ENCODE measurements at regions not wholly inside any gene's neighbourhood (a gene's known extent, or its start where the extent isn't known, plus 50 kb on each side); places are given as distances from the start of the nearest gene placed in this dataset.

GRCh38 chr15:69577397-69577796, 124.8 kb downstream of the RPLP1 start:
- no peak for DNase-seq (ENCODE audit: low spot score)

GRCh38 chr15:69578252-69578651, 125.6 kb downstream of the RPLP1 start:
- no peak for DNase-seq (ENCODE audit: low spot score)

GRCh38 chr15:69578787-69579583, 126.4 kb downstream of the RPLP1 start:
- no peak for DNase-seq (ENCODE audit: low spot score)

- DNase-seq (ENCODE audit: low spot score), result no peak
Observed at GRCh38 chr15:69579950-69580618, 127.5 kb downstream of the RPLP1 start.

GRCh38 chr15:69583626-69584025, 131.0 kb downstream of the RPLP1 start:
- DNase-seq (ENCODE audit: low spot score), result peak; percentile 22

- DNase-seq (ENCODE audit: low spot score), result no peak
Observed at GRCh38 chr15:69585937-69586336, 133.3 kb downstream of the RPLP1 start.

GRCh38 chr15:69586721-69587120, 134.1 kb downstream of the RPLP1 start:
- no peak for DNase-seq (ENCODE audit: low spot score)

- no peak for DNase-seq (ENCODE audit: low spot score)
Observed at GRCh38 chr15:69587723-69588426, 135.3 kb downstream of the RPLP1 start.

GRCh38 chr15:69590201-69590710, 137.6 kb downstream of the RPLP1 start:
- DNase-seq (ENCODE audit: low spot score), result no peak

- no peak for DNase-seq (ENCODE audit: low spot score)
Observed at GRCh38 chr15:69590932-69591524, 138.4 kb downstream of the RPLP1 start.

GRCh38 chr15:69591905-69592508, 139.4 kb downstream of the RPLP1 start:
- DNase-seq (ENCODE audit: low spot score), result no peak

- DNase-seq (ENCODE audit: low spot score), result peak; percentile 10
Observed at GRCh38 chr15:69592954-69593353, 140.3 kb downstream of the RPLP1 start.

- no peak for DNase-seq (ENCODE audit: low spot score)
Observed at GRCh38 chr15:69593488-69593887, 140.9 kb downstream of the RPLP1 start.

- DNase-seq (ENCODE audit: low spot score), result no peak
Observed at GRCh38 chr15:69593981-69594966, 141.7 kb downstream of the RPLP1 start.

GRCh38 chr15:69595009-69595791, 142.6 kb downstream of the RPLP1 start:
- DNase-seq (ENCODE audit: low spot score), result no peak

GRCh38 chr15:69597061-69597592, 144.5 kb downstream of the RPLP1 start:
- no peak for DNase-seq (ENCODE audit: low spot score)

- DNase-seq (ENCODE audit: low spot score), result no peak
Observed at GRCh38 chr15:69599271-69599670, 146.7 kb downstream of the RPLP1 start.

- DNase-seq (ENCODE audit: low spot score), result no peak
Observed at GRCh38 chr15:69600556-69601085, 148.0 kb downstream of the RPLP1 start.
